Stimulated activated CD4-positive, alpha-beta T cell treated with anti-CD3 and anti-CD28 coated beads, Interleukin-15, amount 100 ng/mL, for 24 hours (primary cell): ENCODE measurements at regions not wholly inside any gene's neighbourhood (a gene's known extent, or its start where the extent isn't known, plus 50 kb on each side); places are given as distances from the start of the nearest gene placed in this dataset.

Source experiments
- DNase-seq: peaks from one replicate; pipeline ENCODE4 v3.0.0-alpha.2; 2020

- DNase-seq, result no peak
Measured at GRCh38 chr5:81855591-81855990, 104.7 kb upstream of the SSBP2 start.

- no peak for DNase-seq
Measured at GRCh38 chr5:81854915-81855314, 104.0 kb upstream of the SSBP2 start.

DNA sequence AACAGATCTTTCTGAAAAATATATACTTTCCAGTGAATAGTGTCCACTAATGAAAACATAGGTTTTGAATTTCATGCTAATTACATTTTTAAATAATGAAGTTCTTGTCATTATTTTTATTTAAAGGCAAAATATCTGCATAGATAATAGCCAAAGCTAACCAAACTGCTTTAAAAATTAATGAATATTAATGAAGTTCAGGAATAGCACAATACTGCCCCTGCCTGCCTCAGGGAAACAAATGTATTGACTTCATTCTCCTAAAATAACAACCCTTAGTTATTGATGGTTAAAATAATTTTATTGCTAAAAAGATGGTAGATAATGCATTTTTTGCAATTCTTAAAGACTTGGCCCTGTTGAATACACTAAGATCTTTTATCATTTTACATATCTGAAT lies 103.6 kb upstream of the SSBP2 start:
- no peak for DNase-seq

- no peak for DNase-seq
Measured at GRCh38 chr5:81853030-81853357, 102.1 kb upstream of the SSBP2 start.

GRCh38 chr5:81852291-81853029 lies 101.6 kb upstream of the SSBP2 start:
- peak; percentile 25 for DNase-seq

GRCh38 chr5:81851481-81852178 lies 100.7 kb upstream of the SSBP2 start:
- peak; percentile 92 for DNase-seq

DNA sequence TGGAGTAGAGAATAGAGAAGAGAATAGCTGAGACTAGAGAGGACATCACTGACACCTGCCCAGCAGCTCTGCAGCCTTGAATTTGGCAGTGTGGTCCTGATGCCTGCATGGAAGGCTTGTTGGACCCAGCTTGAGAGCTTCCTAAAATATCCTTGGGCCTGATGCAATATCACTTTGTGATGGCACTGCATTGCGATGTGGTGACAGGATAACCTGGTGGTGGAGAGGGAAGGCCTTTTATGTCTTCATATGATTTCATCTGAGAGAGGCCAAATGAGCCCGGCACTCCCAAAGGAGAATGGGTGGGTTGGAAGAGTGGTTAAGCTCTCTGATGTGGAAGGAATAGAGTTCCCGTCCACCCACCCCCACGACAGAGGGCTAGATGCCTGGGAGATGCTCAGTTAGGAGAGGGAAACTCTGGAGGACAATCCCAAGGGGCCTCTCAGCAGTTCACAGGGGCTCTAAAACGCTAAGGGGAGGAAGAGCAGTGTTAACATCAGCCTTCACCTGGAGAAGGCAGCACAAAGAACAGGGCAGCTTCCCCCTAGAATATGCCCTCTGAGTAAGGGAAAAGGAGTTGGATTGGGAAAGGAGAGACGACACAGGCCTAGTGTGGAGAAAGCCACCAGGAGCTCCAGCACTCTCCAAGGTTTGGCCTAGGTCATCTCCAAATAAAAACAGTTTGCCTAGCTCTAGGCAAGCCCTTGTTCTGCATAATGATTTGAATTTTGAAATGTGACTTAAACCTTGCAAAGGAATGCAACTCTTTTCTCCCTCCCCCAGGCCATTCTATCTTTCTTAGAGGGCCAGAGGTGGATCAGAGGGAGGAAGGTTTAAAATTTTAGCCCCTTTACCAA lies 99.8 kb upstream of the SSBP2 start:
- no peak for DNase-seq

GRCh38 chr5:81849770-81850367 lies 99.0 kb upstream of the SSBP2 start:
- no peak for DNase-seq

DNA sequence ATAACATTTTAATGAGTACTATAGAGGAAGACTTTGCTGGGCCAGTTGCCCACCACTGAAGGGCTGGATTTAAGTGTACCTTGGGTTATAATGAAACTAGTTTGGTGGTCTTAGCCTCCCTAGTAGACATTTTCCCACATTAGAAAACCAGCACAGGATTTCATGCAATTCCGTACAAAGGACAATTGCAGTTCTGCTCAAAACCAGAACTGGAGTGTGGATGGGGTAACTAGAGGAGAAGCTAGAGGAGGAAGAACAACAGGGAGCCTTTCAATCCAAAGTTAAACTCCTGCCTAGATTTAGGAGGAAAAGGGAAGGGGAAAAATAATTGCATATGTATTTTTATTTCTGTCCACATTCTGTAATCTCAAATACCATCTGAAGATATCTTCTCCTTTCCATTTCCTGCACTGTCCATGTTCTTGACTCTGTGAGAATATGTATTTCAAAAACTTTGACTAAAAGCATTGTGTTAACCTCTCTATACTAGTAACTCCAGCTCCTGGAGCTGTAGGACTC lies 97.5 kb upstream of the SSBP2 start:
- DNase-seq, result no peak

DNA sequence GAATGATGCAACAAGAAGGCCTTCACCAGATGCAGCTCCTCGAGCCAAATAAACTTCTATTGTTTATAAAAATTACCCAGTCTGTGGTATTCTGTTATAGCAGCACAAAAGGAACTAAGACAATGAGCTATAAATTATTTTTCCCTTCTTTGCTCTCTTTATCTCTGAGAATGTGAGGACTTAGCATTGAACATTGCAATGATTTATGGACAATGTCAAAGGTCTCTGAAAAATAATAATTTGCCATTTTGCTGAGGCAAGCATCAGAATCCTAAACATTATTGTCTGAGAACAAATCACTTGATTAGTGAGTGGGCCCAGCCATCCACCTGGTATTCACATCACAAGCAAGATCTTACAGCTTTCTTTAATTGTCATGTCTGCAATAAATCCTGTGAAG lies 95.4 kb upstream of the SSBP2 start:
- no peak for DNase-seq

DNA sequence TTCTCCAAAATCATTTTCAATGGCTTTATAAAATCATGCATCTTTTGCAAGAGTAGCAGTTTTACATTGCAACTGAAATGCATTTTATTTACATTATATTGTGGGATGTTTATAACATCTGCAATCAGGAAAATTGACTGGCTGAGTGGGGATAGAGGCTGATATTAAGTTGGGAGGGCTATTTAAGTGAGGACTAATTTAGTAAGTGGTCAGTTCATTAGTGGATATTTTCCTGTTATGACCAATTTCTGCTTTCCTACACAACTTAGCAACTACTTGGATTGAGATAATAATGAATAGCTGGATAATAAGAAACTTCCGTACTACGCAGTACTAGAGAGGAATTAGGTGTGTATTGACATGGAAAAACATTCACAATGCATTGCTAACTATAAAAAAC lies 92.9 kb upstream of the SSBP2 start:
- DNase-seq, result no peak

DNA sequence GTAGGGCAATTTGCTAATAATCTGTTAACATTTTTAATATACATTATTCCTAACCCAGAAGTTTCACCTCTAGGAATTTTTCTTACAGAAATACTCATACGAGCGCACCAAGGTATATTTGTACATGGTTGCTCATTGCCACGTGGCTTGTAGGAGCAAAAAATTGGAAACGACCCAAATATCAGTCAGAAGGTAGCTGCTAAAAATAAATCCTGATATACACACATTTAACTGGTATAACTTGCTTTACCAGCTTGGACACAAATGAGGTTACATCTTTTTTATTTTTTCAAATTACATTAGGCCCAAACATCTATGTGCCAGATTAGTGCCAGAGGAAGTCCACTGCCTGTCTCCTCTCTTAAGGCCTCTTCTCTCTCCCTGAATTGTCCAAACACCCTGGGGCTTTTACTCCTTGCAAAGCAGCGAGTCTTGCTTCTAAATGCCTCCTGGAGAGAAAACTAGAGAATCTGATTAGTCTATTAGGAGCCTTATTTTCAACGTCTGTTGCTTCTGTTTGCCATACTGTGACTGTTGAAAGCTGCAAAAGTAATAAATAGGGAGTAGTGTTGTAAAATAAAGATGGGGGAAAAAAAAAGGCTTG lies 92.0 kb upstream of the SSBP2 start:
- DNase-seq, result no peak

DNA sequence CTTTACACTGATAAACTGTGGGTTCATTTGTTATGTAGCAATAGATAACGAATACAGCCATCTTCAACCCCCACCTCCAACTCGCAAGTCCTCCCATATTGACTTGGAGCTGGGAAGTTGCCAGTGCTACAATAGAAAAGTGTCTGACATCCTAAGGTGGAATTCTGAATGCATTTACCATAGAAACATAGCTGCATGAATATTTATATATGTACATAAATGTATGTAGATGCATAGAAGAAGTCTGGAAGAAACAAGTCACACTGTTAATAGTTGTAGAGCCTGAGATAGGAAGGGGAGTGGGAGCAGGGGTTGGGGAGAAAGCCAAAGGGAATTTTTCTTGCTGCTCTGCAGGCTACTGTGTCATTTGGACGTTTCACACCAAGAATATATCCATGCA lies 88.1 kb upstream of the SSBP2 start:
- DNase-seq, result no peak

- peak; percentile 16 for DNase-seq
Measured at GRCh38 chr5:81838307-81838906, 87.5 kb upstream of the SSBP2 start.

- DNase-seq, result no peak
Measured at GRCh38 chr5:81837667-81838306, 86.9 kb upstream of the SSBP2 start.

DNA sequence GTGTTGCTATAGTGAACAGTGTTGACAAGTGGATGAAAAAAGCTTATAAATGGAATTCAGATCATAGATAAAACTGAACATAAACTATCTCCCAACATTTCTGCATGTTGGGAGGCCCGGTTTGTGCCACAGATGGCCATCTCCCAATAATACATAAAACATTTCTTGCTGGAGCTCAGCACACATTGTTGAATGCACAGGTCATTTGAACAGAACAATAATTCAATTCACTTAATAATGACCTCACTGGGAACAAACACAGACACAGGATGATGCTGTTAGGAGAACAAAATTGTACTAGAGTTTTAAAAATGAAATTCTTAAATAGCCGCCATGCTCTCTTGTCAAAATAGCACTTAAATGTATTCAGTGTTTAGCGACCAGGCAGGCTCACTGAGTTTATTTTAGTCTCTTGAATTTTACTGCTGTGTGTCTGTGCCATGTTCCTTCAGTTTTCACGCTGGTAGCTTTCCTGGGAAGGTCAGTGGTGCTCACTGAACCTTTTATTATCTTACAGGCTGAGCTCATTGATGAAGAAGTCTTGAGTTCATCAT lies 85.0 kb upstream of the SSBP2 start:
- no peak for DNase-seq

DNA sequence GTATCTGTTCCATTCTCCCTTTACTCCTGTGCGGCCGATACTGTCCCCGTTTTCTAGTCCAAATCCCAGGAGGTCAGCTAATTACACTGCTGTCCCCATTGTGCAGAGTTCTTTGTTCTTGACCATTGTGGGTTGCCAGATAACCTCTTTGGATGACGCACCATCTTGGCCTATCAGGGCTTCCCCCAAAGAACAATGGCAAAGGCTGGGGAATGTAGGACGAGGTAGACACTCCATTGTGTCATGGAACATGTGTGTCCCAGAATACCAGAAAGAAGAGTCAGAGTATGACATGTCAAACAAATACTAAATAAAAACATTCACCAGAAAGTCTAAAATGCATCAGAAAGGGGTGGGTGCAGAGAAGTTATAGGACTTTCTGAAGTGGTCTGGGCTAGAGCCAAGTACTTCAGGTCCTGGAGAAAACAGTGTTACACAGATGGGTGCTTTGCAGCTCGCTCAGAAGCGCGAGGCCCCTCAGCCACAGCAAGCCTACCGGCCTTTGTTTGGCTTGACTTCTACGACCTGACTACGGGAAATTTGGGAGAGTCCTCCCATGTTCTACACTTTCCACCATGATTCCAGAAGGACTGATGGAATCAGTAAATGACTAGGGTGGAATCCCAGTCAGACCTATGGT lies 83.2 kb upstream of the SSBP2 start:
- DNase-seq, result no peak

DNA sequence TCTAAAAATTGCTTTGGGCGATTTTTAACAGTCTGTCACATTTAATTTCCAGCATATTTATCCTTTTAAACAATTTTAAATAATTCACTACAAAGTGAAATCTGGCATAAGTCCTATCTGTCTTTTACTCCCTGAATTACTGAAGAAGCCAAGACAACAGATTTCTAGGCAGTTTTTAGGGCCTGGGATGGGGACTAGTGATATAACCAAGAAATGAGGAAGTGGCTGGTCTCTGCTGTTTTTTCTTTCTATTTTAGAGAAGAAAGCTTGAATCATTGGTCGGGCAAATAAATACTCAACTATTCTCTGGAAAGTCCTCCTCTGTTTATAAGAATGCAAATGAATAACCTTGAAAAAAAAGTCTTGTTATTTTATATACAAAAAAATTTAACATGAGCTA lies 79.7 kb upstream of the SSBP2 start:
- no peak for DNase-seq

DNA sequence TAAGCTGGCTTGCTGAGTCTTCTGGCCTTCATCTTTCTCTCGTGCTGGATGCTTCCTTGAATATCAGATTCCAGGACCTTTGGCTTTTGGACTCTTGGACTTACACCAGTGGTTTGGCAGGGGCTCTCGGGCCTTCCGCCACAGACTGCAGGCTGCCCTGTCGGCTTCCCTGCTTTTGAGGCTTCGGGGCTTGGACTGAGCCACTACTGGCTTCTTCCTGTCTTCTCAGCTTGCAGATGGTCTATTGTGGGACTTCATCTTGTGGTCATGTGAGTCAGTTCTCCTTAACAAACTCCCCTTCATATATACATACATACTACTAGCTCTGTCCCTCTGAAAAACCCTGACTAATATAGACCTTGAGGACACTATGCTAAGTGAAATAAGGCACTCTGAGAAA lies 78.3 kb upstream of the SSBP2 start:
- DNase-seq, result no peak

DNA sequence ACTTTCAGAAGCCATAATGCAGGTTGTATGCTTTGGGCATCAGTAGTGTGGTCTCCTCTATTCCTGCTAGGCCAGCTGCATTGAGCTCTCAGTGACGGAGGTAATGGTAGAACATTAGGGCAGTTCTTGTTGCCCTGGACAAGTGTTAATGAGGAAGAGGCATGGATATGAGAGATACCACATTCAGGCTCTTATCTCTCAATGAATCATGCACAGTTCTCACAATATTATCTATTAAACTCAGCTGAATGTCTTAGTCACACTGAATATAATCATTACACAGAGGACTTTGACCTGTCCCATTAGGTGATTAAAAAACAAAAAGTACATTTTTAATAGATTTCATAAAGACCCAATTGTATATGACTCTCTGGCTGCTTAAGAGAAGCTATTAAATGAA lies 76.6 kb upstream of the SSBP2 start:
- no peak for DNase-seq

DNA sequence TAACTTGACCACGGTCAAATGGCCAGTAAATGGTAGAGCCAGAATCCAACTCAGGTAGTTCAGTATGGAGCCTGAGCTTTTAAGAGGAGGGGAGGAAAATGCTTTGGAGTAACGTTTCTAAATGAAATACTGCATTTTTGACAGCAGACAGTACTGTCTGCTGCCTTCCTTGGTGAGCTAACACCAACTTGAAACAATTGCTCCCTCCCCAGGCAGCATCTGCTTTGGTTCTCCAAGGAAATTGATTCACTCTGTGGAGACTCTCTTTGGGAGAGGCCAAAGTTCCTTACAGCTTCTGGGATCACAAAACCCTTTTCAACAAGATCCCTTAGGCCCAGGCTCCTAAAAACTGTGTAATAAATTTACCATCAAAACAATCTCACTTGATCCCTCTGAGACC lies 75.2 kb upstream of the SSBP2 start:
- DNase-seq, result no peak
